H1 (cell line): ENCODE measurements at regions not wholly inside any gene's neighbourhood (a gene's known extent, or its start where the extent isn't known, plus 50 kb on each side); places are given as distances from the start of the nearest gene placed in this dataset.

Experiments
- CTCF ChIA-PET: fragments of 300-600 bp; sonication (Branson Sonifier 250); formaldehyde crosslinking; loops from one replicate; lab custom pipeline; 2021; ENCODE audit not compliant: partially characterized antibody; lab: Charles Lee
- POLR2A ChIA-PET: fragments of 300-600 bp; sonication (Branson Sonifier 250); formaldehyde crosslinking; loops from one replicate; lab custom pipeline; 2021; ENCODE audit warnings: inconsistent platforms; ENCODE audit not compliant: partially characterized antibody; lab: Charles Lee
- DNase-seq, 2 experiments: peaks; one replicate each; pipeline versions ENCODE4 v3.0.0 to v3.0.0-alpha.2; 2010 to 2022; ENCODE audit warnings: low spot score in 2 of 2, low read depth in 1 of 2, mixed read lengths in 1 of 2
- FAIRE-seq: peaks from 2 replicates; lab custom pipeline; 2011; peaks lifted over from hg19 to GRCh38; lab: Jason Lieb, UNC
- H2AFZ ChIP-seq: 2 replicates; pipeline ENCODE4 v1.8.1; 2012; ENCODE audit warnings: low read length, inconsistent platforms
- H2AK5ac ChIP-seq: 2 replicates; pipeline ENCODE4 v1.6.1; 2013; ENCODE audit warnings: low read depth, low read length
- H2BK120ac ChIP-seq: replicated peaks from 2 replicates; pipeline ENCODE3; 2013; ENCODE audit warnings: low read depth, low read length, inconsistent platforms
- H2BK12ac ChIP-seq: 2 replicates; pipeline ENCODE4 v1.6.1; 2013; ENCODE audit warnings: low read depth, low read length
- H2BK15ac ChIP-seq: 2 replicates; pipeline ENCODE4 v1.6.1; 2013; ENCODE audit warnings: low read length
- H2BK20ac ChIP-seq: 2 replicates; pipeline ENCODE4 v1.6.1; 2013; ENCODE audit warnings: low read length
- H2BK5ac ChIP-seq: 2 replicates; pipeline ENCODE4 v1.6.1; 2013; ENCODE audit warnings: low read depth, low read length
- H3K14ac ChIP-seq: 2 replicates; pipeline ENCODE4 v1.6.1; 2013; ENCODE audit warnings: inconsistent platforms; ENCODE audit not compliant: insufficient read length
- H3K18ac ChIP-seq: 2 replicates; pipeline ENCODE4 v1.6.1; 2013; ENCODE audit warnings: low read length; ENCODE audit errors: extremely low read depth
- H3K23ac ChIP-seq: 2 replicates; pipeline ENCODE4 v1.6.1; 2013; ENCODE audit warnings: inconsistent platforms; ENCODE audit not compliant: insufficient read length
- H3K23me2 ChIP-seq: 2 replicates; pipeline ENCODE4 v1.6.1; 2013; ENCODE audit warnings: low read depth, low read length
- H3K27ac ChIP-seq: 2 replicates; pipeline ENCODE4 v1.6.1; 2011; ENCODE audit warnings: low read depth, low read length, inconsistent platforms
- H3K27me3 ChIP-seq, 4 experiments: replicated peaks in 1 of 4; 1 replicate in 1 of 4; 2 replicates in 3 of 4; pipeline versions ENCODE4 v1.6.1 to v1.8.1; 2011 to 2013; ENCODE audit warnings: low read length in 3 of 4, mild to moderate bottlenecking in 3 of 4, inconsistent platforms in 2 of 4, mixed read lengths in 2 of 4, moderate library complexity in 1 of 4; ENCODE audit not compliant: control insufficient read depth in 3 of 4, insufficient read depth in 3 of 4; ENCODE audit errors: extremely low read depth in 1 of 4
- H3K36me3 ChIP-seq, 4 experiments: 2 replicates each; pipeline versions ENCODE4 v1.6.1 to v1.8.1; 2011 to 2013; ENCODE audit warnings: mild to moderate bottlenecking in 4 of 4, low read length in 3 of 4, moderate library complexity in 2 of 4, control low read depth in 1 of 4, inconsistent platforms in 1 of 4; ENCODE audit not compliant: insufficient read depth in 4 of 4, control insufficient read depth in 2 of 4
- H3K4ac ChIP-seq: replicated peaks from 2 replicates; pipeline ENCODE3; 2013; ENCODE audit warnings: low read length, low read depth, mixed read lengths, inconsistent platforms; ENCODE audit not compliant: insufficient read length
- H3K4me1 ChIP-seq, 4 experiments: replicated peaks in 1 of 4; 1 replicate in 1 of 4; 2 replicates in 3 of 4; pipeline versions ENCODE4 v1.6.1 to v1.8.1; 2011 to 2013; ENCODE audit warnings: low read length in 3 of 4, inconsistent platforms in 2 of 4, mixed read lengths in 1 of 4; ENCODE audit not compliant: insufficient read depth in 4 of 4, control insufficient read depth in 3 of 4
- H3K4me2 ChIP-seq, 2 experiments: 2 replicates each; pipeline versions ENCODE4 v1.6.1 to v1.8.1; 2011 to 2013; ENCODE audit warnings: low read depth in 2 of 2, low read length in 2 of 2, control low read depth in 1 of 2, inconsistent platforms in 1 of 2, mild to moderate bottlenecking in 1 of 2; ENCODE audit not compliant: insufficient read depth in 1 of 2
- H3K4me3 ChIP-seq, 4 experiments: fragments of 200-600, 300-600 bp in 1 of 4; sonication (generic), shearing (Covaris generic), sonication (Bioruptor Twin) in 1 of 4; 2 replicates each; pipeline versions ENCODE4 v1.5.1 to v1.8.1; 2011 to 2016; ENCODE audit warnings: low read length in 4 of 4, low read depth in 3 of 4, control low read depth in 2 of 4, inconsistent platforms in 2 of 4, mild to moderate bottlenecking in 2 of 4, mixed read lengths in 1 of 4, moderate library complexity in 1 of 4; ENCODE audit not compliant: insufficient read depth in 2 of 4; ENCODE audit errors: extremely low read depth in 1 of 4
- H3K56ac ChIP-seq: replicated peaks from 2 replicates; pipeline ENCODE3; 2013; ENCODE audit warnings: low read depth, mild to moderate bottlenecking, mixed read lengths, low read length, inconsistent platforms; ENCODE audit not compliant: insufficient read length
- H3K79me1 ChIP-seq: 2 replicates; pipeline ENCODE4 v1.6.1; 2013; ENCODE audit warnings: low read depth, low read length, control low read depth
- H3K79me2 ChIP-seq, 2 experiments: 2 replicates each; pipeline versions ENCODE4 v1.6.1 to v1.8.1; 2012 to 2013; ENCODE audit warnings: low read length in 2 of 2, mild to moderate bottlenecking in 2 of 2, inconsistent platforms in 1 of 2; ENCODE audit not compliant: insufficient read depth in 2 of 2, control insufficient read depth in 1 of 2
- H3K9ac ChIP-seq, 4 experiments: replicated peaks in 1 of 4; 1 replicate in 1 of 4; 2 replicates in 3 of 4; pipeline versions ENCODE4 v1.6.1 to v1.8.1; 2011 to 2013; ENCODE audit warnings: low read depth in 3 of 4, low read length in 3 of 4, control low read depth in 2 of 4, mild to moderate bottlenecking in 2 of 4, moderate library complexity in 2 of 4, inconsistent platforms in 1 of 4; ENCODE audit errors: extremely low read depth in 1 of 4
- H3K9me3 ChIP-seq, 2 experiments: 2 replicates each; pipeline versions ENCODE4 v1.6.1 to v1.8.1; 2012 to 2013; ENCODE audit warnings: mild to moderate bottlenecking in 2 of 2, moderate library complexity in 2 of 2, control low read depth in 1 of 2, inconsistent platforms in 1 of 2, low read depth in 1 of 2, low read length in 1 of 2, mixed read lengths in 1 of 2; ENCODE audit not compliant: insufficient read depth in 2 of 2
- H4K20me1 ChIP-seq, 2 experiments: replicated peaks in 1 of 2; 2 replicates each; pipeline versions ENCODE3 to v1.8.1; 2011 to 2013; ENCODE audit warnings: inconsistent platforms in 2 of 2, low read length in 2 of 2, mild to moderate bottlenecking in 1 of 2; ENCODE audit not compliant: insufficient read depth in 2 of 2, control insufficient read depth in 1 of 2
- H4K5ac ChIP-seq: 2 replicates; pipeline ENCODE4 v1.6.1; 2013; ENCODE audit warnings: low read length, low read depth, mixed read lengths, inconsistent platforms; ENCODE audit not compliant: insufficient read length
- H4K8ac ChIP-seq: 2 replicates; pipeline ENCODE4 v1.8.0; 2013; ENCODE audit warnings: mild to moderate bottlenecking, moderate library complexity, low read length, inconsistent platforms; ENCODE audit not compliant: insufficient read depth; ENCODE audit errors: extremely low read depth
- H4K91ac ChIP-seq: replicated peaks from 2 replicates; pipeline ENCODE3; 2013; ENCODE audit warnings: low read length, mixed read lengths, inconsistent platforms; ENCODE audit not compliant: insufficient read length
- RFX5 ChIP-seq: IDR thresholded peaks from 2 replicates; pipeline ENCODE4 v1.6.1; 2011; ENCODE audit warnings: low read depth, low read length, improper control_type of control experiment, borderline replicate concordance
- SP1 ChIP-seq: IDR thresholded peaks from 2 replicates; pipeline ENCODE4 v1.6.1; 2011; ENCODE audit warnings: low read depth, low read length
- SUZ12 ChIP-seq: fragments of 200-600 bp; sonication (generic); IDR thresholded peaks from 2 replicates; pipeline ENCODE4 v1.6.1; 2012; ENCODE audit warnings: mild to moderate bottlenecking, inconsistent platforms, low read length, moderate library complexity, mixed read lengths
- WGBS, 2 experiments: shearing (Covaris generic) in 1 of 2; methylation state at CpG; one replicate each; pipeline versions ENCODE4 v1.1.6 to v1.1.7; 2013 to 2015; ENCODE audit warnings: low lambda C conversion rate in 2 of 2, mixed read lengths in 2 of 2, inconsistent platforms in 1 of 2, low coverage in 1 of 2, missing lambda C conversion rate in 1 of 2; ENCODE audit not compliant: insufficient replicate concordance in 2 of 2, insufficient coverage in 1 of 2, insufficient read length in 1 of 2; ENCODE audit errors: extremely low coverage in 1 of 2, missing lambda C conversion rate in 1 of 2; 5-methylcytosine and 5-hydroxymethylcytosine counted together

DNA sequence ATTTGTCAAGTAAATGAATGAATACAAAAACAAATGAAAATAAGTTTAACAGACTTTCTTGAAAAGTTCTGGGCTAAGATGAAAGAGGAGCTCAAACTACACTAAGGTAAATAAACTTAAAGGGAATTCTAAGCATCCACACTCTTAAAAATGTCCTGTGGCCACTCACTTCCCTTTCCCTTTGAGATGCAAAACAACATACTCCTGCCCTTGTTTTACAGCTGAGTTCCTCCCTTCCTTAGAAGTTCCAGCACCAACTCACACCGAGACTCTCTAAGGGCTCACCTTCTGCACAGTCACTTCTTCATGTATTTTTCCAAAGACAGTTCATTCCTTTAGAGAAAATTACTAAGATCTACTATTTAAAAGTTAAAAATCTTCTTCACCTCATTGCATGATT is 123.3 kb upstream of the CMC1 start:
- Histone ChIP-seq H3K27ac (no peak overlapping the region), H3K4me1 (peaks cover 0 to 5% (median 3%) of the 10 kb centered on the region in 4 experiments; a peak in 5 of 7 replicates), H3K79me1 (no peaks in the 10 kb centered on the region), H3K36me3 (no peaks in the 10 kb centered on the region), H2BK20ac (no peak overlapping the region), H2BK15ac (no peak overlapping the region), H3K4me2 (peak overlapping the region in 1 of 2 experiments; percentile 21; a peak in 1 of 4 replicates), H3K79me2 (no peaks in the 10 kb centered on the region), H3K27me3 (no peaks in the 10 kb centered on the region), H3K23ac (no peak overlapping the region), H3K18ac (no peak overlapping the region), H2BK12ac (no peak overlapping the region), H3K23me2 (no peaks in the 10 kb centered on the region), H3K9ac (no peak overlapping the region), H4K20me1 (no peaks in the 10 kb centered on the region), H3K9me3 (peaks cover 7% of the 10 kb centered on the region in 2 experiments; a peak in 2 of 4 replicates), H2BK120ac (no peak overlapping the region), H2BK5ac (no peak overlapping the region), H4K8ac (no peak overlapping the region), H3K4ac (no peak overlapping the region), H2AFZ (no peak overlapping the region), H4K91ac (no peak overlapping the region), H3K14ac (no peak overlapping the region), H4K5ac (no peak overlapping the region), H3K56ac (no peak overlapping the region), H3K4me3 (peak overlapping the region in 1 of 4 experiments; percentile 13; a peak in 1 of 8 replicates), H2AK5ac (no peak overlapping the region)
- FAIRE-seq (peak; percentile 58), DNase-seq (no peak)
- WGBS, 2 experiments, result 21% methylated on average over 1 of the region's 1 CpG; no CpG with 5 or more reads in 1 of the 2 experiments
- ChIA-PET POLR2A (no interaction called here), CTCF (interaction anchor here (0.9 to 1.9 kb wide), 4 partner anchors 9 to 210 kb away, joined by 3 to 5 read pairs (median 4); no protein-coding TSS in a partner anchor)
- TF ChIP-seq SP1 (0 out of 2 replicates have a peak, but pooled peaks have one; percentile 23), SUZ12 (no peak), RFX5 (no peak)
